HepG2 (cell line): ENCODE measurements at regions not wholly inside any gene's neighbourhood (a gene's known extent, or its start where the extent isn't known, plus 50 kb on each side); places are given as distances from the start of the nearest gene placed in this dataset.

ENCODE experiments used
- CCAR2 ChIP-seq: fragments of 200-400 bp; formaldehyde crosslinking; optimal IDR thresholded peaks from 2 replicates; pipeline ENCODE3; 2018; ENCODE audit warnings: low read depth, mild to moderate bottlenecking, low read length, moderate library complexity
- GATA4 ChIP-seq: sonication (generic); IDR thresholded peaks from 2 replicates; pipeline ENCODE4 v1.6.1; 2016; ENCODE audit warnings: antibody characterized with exemption, low read depth, borderline replicate concordance
- POLR2A ChIP-seq, 2 experiments: IDR thresholded peaks; 2 replicates each; pipeline ENCODE4 v1.6.1; 2011; ENCODE audit warnings: low read depth in 2 of 2, low read length in 2 of 2, mild to moderate bottlenecking in 1 of 2, moderate library complexity in 1 of 2; ENCODE audit not compliant: insufficient read depth in 1 of 2
- POLR2AphosphoS5 ChIP-seq: IDR thresholded peaks from 2 replicates; pipeline ENCODE4 v1.6.1; 2012; ENCODE audit warnings: low read depth, low read length
- TBP ChIP-seq: sonication (generic); formaldehyde crosslinking; IDR thresholded peaks from 2 replicates; pipeline ENCODE4 v1.5.0; 2020; ENCODE audit warnings: missing genetic modification reagents
- ZFX ChIP-seq: sonication (generic); formaldehyde crosslinking; IDR thresholded peaks from 2 replicates; pipeline ENCODE4 v1.4.0; 2020; ENCODE audit warnings: mild to moderate bottlenecking, low read depth, missing genetic modification reagents, moderate library complexity
- ZNF263 ChIP-seq: sonication (generic); formaldehyde crosslinking; IDR thresholded peaks from 2 replicates; pipeline ENCODE4 v1.4.0; 2020; ENCODE audit warnings: missing genetic modification reagents
- ZNF337 ChIP-seq: sonication (generic); formaldehyde crosslinking; IDR thresholded peaks from 2 replicates; pipeline ENCODE4 v1.5.1; 2020; ENCODE audit warnings: missing genetic modification reagents, low read depth, mild to moderate bottlenecking, borderline replicate concordance
- ZNF569 ChIP-seq: sonication (generic); formaldehyde crosslinking; IDR thresholded peaks from 2 replicates; pipeline ENCODE4 v1.5.0; 2020; ENCODE audit warnings: mild to moderate bottlenecking, missing genetic modification reagents, moderate library complexity, borderline replicate concordance

DNA sequence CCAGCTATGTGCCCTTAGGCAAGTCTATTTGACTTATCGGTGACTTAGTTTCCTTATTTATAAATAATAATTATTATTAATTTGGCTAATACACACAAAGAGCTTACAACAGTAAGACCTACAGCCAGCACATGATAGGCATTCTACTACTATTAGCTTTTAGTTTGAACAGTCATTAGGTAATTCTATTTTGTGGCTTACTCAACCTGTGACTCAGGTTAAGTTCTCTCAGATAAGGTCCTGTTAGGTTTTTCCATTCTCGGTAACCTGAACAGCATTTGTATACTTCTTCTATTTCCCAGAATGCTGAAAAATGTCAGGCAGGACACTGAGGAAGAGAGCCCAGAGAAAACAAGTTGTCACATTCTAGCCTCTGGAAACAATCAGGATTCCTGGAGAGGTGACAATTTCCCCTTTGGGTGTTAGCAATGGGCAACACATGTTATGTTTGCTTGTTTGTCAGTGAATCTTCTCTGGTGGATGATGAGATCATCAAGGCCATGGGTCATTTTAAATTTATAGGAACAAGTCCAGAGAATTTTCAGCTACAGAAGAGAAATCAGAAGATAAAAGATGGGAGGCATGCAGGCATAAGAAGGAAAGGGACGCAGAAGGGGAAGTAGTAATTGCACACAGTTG lies 2144.7 kb downstream of the PCDH7 start:
- TF ChIP-seq ZNF337 (no peak), GATA4 (no peak), ZNF263 (CRISPR knock-in tag) (no peak), ZFX (no peak), POLR2A (IDR thresholded peaks at IDR 0.05; ENCODE audit: insufficient read depth in 1 of 2, low read depth in 2 of 2, low read length in 2 of 2) (no peak), POLR2AphosphoS5 (no peak), CCAR2 (no peak), ZNF569 (no peak), TBP (no peak)
